PC-9 (cell line): ENCODE measurements at regions not wholly inside any gene's neighbourhood (a gene's known extent, or its start where the extent isn't known, plus 50 kb on each side); places are given as distances from the start of the nearest gene placed in this dataset.

Source experiments
- BruUV-seq: library from RNA; stranded (reverse); fragments of 400-500 nt; replicated peaks from 2 replicates; lab custom pipeline; 2021; lab: Mats Ljungman, UMichigan
- CTCF ChIA-PET: fragments of 300-600 bp; sonication (Branson Sonifier 250); formaldehyde crosslinking; loops from one replicate; lab custom pipeline; 2022; ENCODE audit warnings: antibody characterized with exemption; lab: Charles Lee
- POLR2A ChIA-PET: fragments of 300-600 bp; sonication (Branson Sonifier 250); formaldehyde crosslinking; loops from one replicate; lab custom pipeline; 2022; ENCODE audit warnings: antibody characterized with exemption; ENCODE audit not compliant: unreplicated experiment; lab: Charles Lee
- DNase-seq, 2 experiments: peaks; one replicate each; pipeline versions ENCODE4 v3.0.0 to v3.0.0-alpha.2; 2015 to 2022; ENCODE audit warnings: mixed read lengths in 1 of 2
- H2AFZ ChIP-seq: fragments of 200-600 bp; sonication (generic); 2 replicates; pipeline ENCODE4 v1.8.1; 2017; ENCODE audit warnings: antibody characterized with exemption
- H3F3A ChIP-seq: fragments of 200-600 bp; sonication (generic); 2 replicates; pipeline ENCODE4 v1.8.1; 2017; ENCODE audit warnings: antibody characterized with exemption, mild to moderate bottlenecking, low read depth; ENCODE audit not compliant: insufficient read depth
- H3K27ac ChIP-seq: fragments of 200-600 bp; sonication (generic); 2 replicates; pipeline ENCODE4 v1.6.1; 2016; ENCODE audit warnings: mixed run types
- H3K27me3 ChIP-seq: fragments of 200-600 bp; sonication (generic); 2 replicates; pipeline ENCODE4 v1.6.1; 2016; ENCODE audit warnings: low read depth, mixed run types; ENCODE audit not compliant: insufficient read depth
- H3K36me3 ChIP-seq: fragments of 200-600 bp; sonication (generic); 2 replicates; pipeline ENCODE4 v1.6.1; 2016; ENCODE audit warnings: low read depth, mixed run types
- H3K4me1 ChIP-seq: fragments of 200-600 bp; sonication (generic); replicated peaks from 2 replicates; pipeline ENCODE4 v1.6.1; 2016; ENCODE audit warnings: mixed run types; ENCODE audit not compliant: insufficient read depth
- H3K4me2 ChIP-seq: fragments of 200-600 bp; sonication (generic); 2 replicates; pipeline ENCODE4 v1.6.1; 2017; ENCODE audit warnings: mixed run types
- H3K4me3 ChIP-seq: fragments of 200-600 bp; sonication (generic); 2 replicates; pipeline ENCODE4 v1.6.1; 2016; ENCODE audit warnings: mixed run types
- H3K79me2 ChIP-seq: fragments of 200-600 bp; sonication (generic); 2 replicates; pipeline ENCODE4 v1.6.1; 2017; ENCODE audit warnings: low read depth, mixed run types
- H3K9me2 ChIP-seq: fragments of 200-600 bp; sonication (generic); 2 replicates; pipeline ENCODE4 v1.8.1; 2017; ENCODE audit warnings: mild to moderate bottlenecking; ENCODE audit not compliant: insufficient read depth
- H3K9me3 ChIP-seq: fragments of 200-600 bp; sonication (generic); 2 replicates; pipeline ENCODE4 v1.8.1; 2016; ENCODE audit warnings: low read depth; ENCODE audit not compliant: insufficient read depth
- H4K20me1 ChIP-seq: fragments of 200-600 bp; sonication (generic); 2 replicates; pipeline ENCODE4 v1.8.1; 2017; ENCODE audit not compliant: insufficient read depth
- EZH2 ChIP-seq: fragments of 200-600 bp; sonication (generic); IDR thresholded peaks from 2 replicates; pipeline ENCODE4 v1.8.0; 2017; ENCODE audit warnings: antibody characterized with exemption, low read depth
- intact Hi-C: fragments of 100-400 bp; cut with micrococcal nuclease; formaldehyde crosslinking; loops from one replicate; pipeline ENCODE4 v1.10.0; 2022; ENCODE audit not compliant: unreplicated experiment
- TF ChIP-seq, protein P1 (sequence below): fragments of 200-600 bp; sonication (generic); conservative IDR thresholded peaks from 2 replicates; pipeline ENCODE4 v1.6.1; 2017; ENCODE audit warnings: mixed run types, antibody characterized with exemption, mild to moderate bottlenecking, moderate library complexity

DNA sequence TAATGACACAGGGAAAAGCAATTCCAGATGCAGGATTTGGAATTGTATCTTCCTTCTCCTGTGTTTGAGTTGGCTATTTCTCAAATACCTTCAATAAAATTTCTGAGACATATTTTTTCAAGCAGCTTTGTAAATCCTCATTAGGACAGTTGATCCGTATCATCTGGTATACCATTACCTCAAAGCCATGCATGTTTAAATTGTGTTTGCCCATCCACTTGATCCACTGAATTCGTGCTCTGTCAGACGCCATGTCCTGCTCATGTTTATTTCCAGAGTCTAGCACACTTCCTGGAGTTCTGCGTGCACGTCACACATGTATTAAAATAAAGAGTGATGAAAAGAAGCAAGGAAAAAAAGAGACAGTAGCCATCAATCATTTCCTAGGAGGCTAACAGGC, 141.8 kb upstream of the CDC14C start:
- DNase-seq = no peak
- Histone ChIP-seq H3K36me3 (no peaks in the 10 kb centered on the region), H3K4me2 (no peak overlapping the region), H3K27me3 (no peaks in the 10 kb centered on the region), H3K4me1 (no peaks in the 10 kb centered on the region), H3K27ac (no peak overlapping the region), H3K9me3 (no peaks in the 10 kb centered on the region), H2AFZ (no peak overlapping the region), H3K79me2 (no peaks in the 10 kb centered on the region), H4K20me1 (no peaks in the 10 kb centered on the region), H3K9me2 (no peaks in the 10 kb centered on the region), H3F3A (no peaks in the 10 kb centered on the region), H3K4me3 (no peak overlapping the region)
- intact Hi-C loops = no loop called here
- no TSS peak for BruUV-seq
- POLR2A ChIA-PET = no interaction called here
- CTCF ChIA-PET = no interaction called here
- TF ChIP-seq EZH2 = no peak
- TF ChIP-seq, protein P1, sequence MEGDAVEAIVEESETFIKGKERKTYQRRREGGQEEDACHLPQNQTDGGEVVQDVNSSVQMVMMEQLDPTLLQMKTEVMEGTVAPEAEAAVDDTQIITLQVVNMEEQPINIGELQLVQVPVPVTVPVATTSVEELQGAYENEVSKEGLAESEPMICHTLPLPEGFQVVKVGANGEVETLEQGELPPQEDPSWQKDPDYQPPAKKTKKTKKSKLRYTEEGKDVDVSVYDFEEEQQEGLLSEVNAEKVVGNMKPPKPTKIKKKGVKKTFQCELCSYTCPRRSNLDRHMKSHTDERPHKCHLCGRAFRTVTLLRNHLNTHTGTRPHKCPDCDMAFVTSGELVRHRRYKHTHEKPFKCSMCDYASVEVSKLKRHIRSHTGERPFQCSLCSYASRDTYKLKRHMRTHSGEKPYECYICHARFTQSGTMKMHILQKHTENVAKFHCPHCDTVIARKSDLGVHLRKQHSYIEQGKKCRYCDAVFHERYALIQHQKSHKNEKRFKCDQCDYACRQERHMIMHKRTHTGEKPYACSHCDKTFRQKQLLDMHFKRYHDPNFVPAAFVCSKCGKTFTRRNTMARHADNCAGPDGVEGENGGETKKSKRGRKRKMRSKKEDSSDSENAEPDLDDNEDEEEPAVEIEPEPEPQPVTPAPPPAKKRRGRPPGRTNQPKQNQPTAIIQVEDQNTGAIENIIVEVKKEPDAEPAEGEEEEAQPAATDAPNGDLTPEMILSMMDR = no peak

- no peaks in the 10 kb centered on the region for H3K36me3 ChIP-seq
- no peak for DNase-seq
- BruUV-seq = no TSS peak
- no peaks in the 10 kb centered on the region for H4K20me1 ChIP-seq
- H3F3A ChIP-seq = no peaks in the 10 kb centered on the region
- no peak overlapping the region for H3K4me2 ChIP-seq
- ChIA-PET CTCF (no interaction called here), POLR2A (no interaction called here)
- H2AFZ ChIP-seq = no peak overlapping the region
- intact Hi-C loops = no loop called here
- H3K9me2 ChIP-seq = no peaks in the 10 kb centered on the region
- H3K79me2 ChIP-seq = no peaks in the 10 kb centered on the region
- no peak for TF ChIP-seq EZH2
- TF ChIP-seq, protein P1 = no peak
- no peaks in the 10 kb centered on the region for H3K4me1 ChIP-seq
- H3K9me3 ChIP-seq = no peaks in the 10 kb centered on the region
- H3K27me3 ChIP-seq = no peaks in the 10 kb centered on the region
- no peak overlapping the region for H3K27ac ChIP-seq
- H3K4me3 ChIP-seq = no peak overlapping the region
Measured at GRCh38 chr7:48786951-48787350, 137.4 kb upstream of the CDC14C start.

DNA sequence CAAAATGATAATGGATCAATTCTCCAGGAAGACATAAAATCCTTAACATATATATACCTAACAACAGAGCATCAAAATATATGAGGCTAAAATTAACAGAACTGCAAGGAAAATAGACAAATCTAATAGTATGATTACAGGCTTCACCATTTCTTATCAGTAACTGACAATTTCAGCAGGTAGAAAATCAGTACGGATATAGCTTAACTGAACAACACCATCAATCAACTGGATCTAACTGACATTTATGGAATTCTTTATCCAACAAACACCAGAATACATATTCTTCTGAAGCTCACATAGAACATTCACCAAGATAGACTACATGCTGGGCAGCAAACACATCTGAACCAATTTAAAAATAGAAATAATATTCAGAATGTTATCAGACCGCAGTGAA, 121.1 kb upstream of the CDC14C start:
- Histone ChIP-seq H3K36me3 (no peaks in the 10 kb centered on the region), H3K79me2 (no peaks in the 10 kb centered on the region), H3K27ac (no peak overlapping the region), H4K20me1 (no peaks in the 10 kb centered on the region), H2AFZ (no peak overlapping the region), H3K9me2 (no peaks in the 10 kb centered on the region), H3K27me3 (no peaks in the 10 kb centered on the region), H3F3A (no peaks in the 10 kb centered on the region), H3K4me1 (no peaks in the 10 kb centered on the region), H3K9me3 (no peaks in the 10 kb centered on the region), H3K4me2 (no peak overlapping the region), H3K4me3 (no peak overlapping the region)
- no TSS peak for BruUV-seq
- CTCF ChIA-PET = no interaction called here
- intact Hi-C loops = no loop called here
- POLR2A ChIA-PET = no interaction called here
- no peak for DNase-seq
- TF ChIP-seq EZH2 = no peak
- TF ChIP-seq, protein P1 = no peak
